Rectal smooth muscle tissue (tissue), 1 donor: ENCODE measurements at regions not wholly inside any gene's neighbourhood (a gene's known extent, or its start where the extent isn't known, plus 50 kb on each side); places are given as distances from the start of the nearest gene placed in this dataset.

Experiments used
- H3K27ac ChIP-seq: one replicate; pipeline ENCODE4 v1.7.0; 2013; ENCODE audit warnings: low read depth, low read length, inconsistent platforms
- H3K27me3 ChIP-seq: one replicate; pipeline ENCODE4 v1.7.0; 2013; ENCODE audit warnings: low read length; ENCODE audit not compliant: control insufficient read depth, insufficient read depth
- H3K36me3 ChIP-seq: one replicate; pipeline ENCODE4 v1.7.0; 2013; ENCODE audit warnings: low read length; ENCODE audit not compliant: control insufficient read depth, insufficient read depth
- H3K4me1 ChIP-seq: one replicate; pipeline ENCODE4 v1.7.0; 2013; ENCODE audit warnings: low read length; ENCODE audit not compliant: control insufficient read depth, insufficient read depth
- H3K4me3 ChIP-seq: one replicate; pipeline ENCODE4 v1.7.0; 2013; ENCODE audit warnings: low read length
- H3K9ac ChIP-seq: one replicate; pipeline ENCODE4 v1.7.0; 2013; ENCODE audit warnings: low read length

GRCh38 chr2:221085936-221086335 is 486.2 kb downstream of the EPHA4 start:
- H3K9ac ChIP-seq: no peak overlapping the region
- no peak overlapping the region for H3K4me3 ChIP-seq
- H3K4me1 ChIP-seq: no peaks in the 10 kb centered on the region
- H3K27me3 ChIP-seq: no peaks in the 10 kb centered on the region
- no peak overlapping the region for H3K27ac ChIP-seq
- H3K36me3 ChIP-seq: no peaks in the 10 kb centered on the region

GRCh38 chr2:221087779-221088178 is 484.3 kb downstream of the EPHA4 start:
- H3K27me3 ChIP-seq: no peaks in the 10 kb centered on the region
- H3K4me3 ChIP-seq: no peak overlapping the region
- no peak overlapping the region for H3K9ac ChIP-seq
- no peak overlapping the region for H3K27ac ChIP-seq
- no peaks in the 10 kb centered on the region for H3K4me1 ChIP-seq
- H3K36me3 ChIP-seq: no peaks in the 10 kb centered on the region

- no peaks in the 10 kb centered on the region for H3K36me3 ChIP-seq
- no peak overlapping the region for H3K4me3 ChIP-seq
- no peaks in the 10 kb centered on the region for H3K27me3 ChIP-seq
- no peak overlapping the region for H3K9ac ChIP-seq
- no peaks in the 10 kb centered on the region for H3K4me1 ChIP-seq
- no peak overlapping the region for H3K27ac ChIP-seq
Measured at GRCh38 chr2:221088506-221088905, 483.6 kb downstream of the EPHA4 start.

GRCh38 chr2:221095356-221095755 is 476.7 kb downstream of the EPHA4 start:
- H3K36me3 ChIP-seq: no peaks in the 10 kb centered on the region
- H3K4me3 ChIP-seq: no peak overlapping the region
- no peak overlapping the region for H3K9ac ChIP-seq
- H3K27ac ChIP-seq: no peak overlapping the region
- H3K27me3 ChIP-seq: no peaks in the 10 kb centered on the region
- H3K4me1 ChIP-seq: no peaks in the 10 kb centered on the region

- H3K4me3 ChIP-seq: no peak overlapping the region
- H3K36me3 ChIP-seq: no peaks in the 10 kb centered on the region
- no peak overlapping the region for H3K27ac ChIP-seq
- no peak overlapping the region for H3K9ac ChIP-seq
- H3K27me3 ChIP-seq: no peaks in the 10 kb centered on the region
- no peaks in the 10 kb centered on the region for H3K4me1 ChIP-seq
Measured at GRCh38 chr2:221096706-221097567, 475.2 kb downstream of the EPHA4 start.

GRCh38 chr2:221097568-221097915 is 474.6 kb downstream of the EPHA4 start:
- no peak overlapping the region for H3K9ac ChIP-seq
- H3K4me1 ChIP-seq: no peaks in the 10 kb centered on the region
- no peaks in the 10 kb centered on the region for H3K27me3 ChIP-seq
- H3K36me3 ChIP-seq: no peaks in the 10 kb centered on the region
- no peak overlapping the region for H3K4me3 ChIP-seq
- H3K27ac ChIP-seq: no peak overlapping the region

GRCh38 chr2:221097949-221098348 is 474.2 kb downstream of the EPHA4 start:
- Histone ChIP-seq H3K9ac (no peak overlapping the region), H3K36me3 (no peaks in the 10 kb centered on the region), H3K27ac (no peak overlapping the region), H3K4me1 (no peaks in the 10 kb centered on the region), H3K4me3 (no peak overlapping the region), H3K27me3 (no peaks in the 10 kb centered on the region)

GRCh38 chr2:221100467-221101089 is 471.5 kb downstream of the EPHA4 start:
- H3K36me3 ChIP-seq: no peaks in the 10 kb centered on the region
- no peak overlapping the region for H3K4me3 ChIP-seq
- H3K27me3 ChIP-seq: no peaks in the 10 kb centered on the region
- no peak overlapping the region for H3K27ac ChIP-seq
- H3K4me1 ChIP-seq: no peaks in the 10 kb centered on the region
- H3K9ac ChIP-seq: no peak overlapping the region

GRCh38 chr2:221102896-221103688 is 469.0 kb downstream of the EPHA4 start:
- Histone ChIP-seq H3K4me3 (no peak overlapping the region), H3K4me1 (no peaks in the 10 kb centered on the region), H3K27me3 (no peaks in the 10 kb centered on the region), H3K36me3 (no peaks in the 10 kb centered on the region), H3K9ac (no peak overlapping the region), H3K27ac (no peak overlapping the region)

GRCh38 chr2:221103930-221104329 is 468.2 kb downstream of the EPHA4 start:
- Histone ChIP-seq H3K27ac (no peak overlapping the region), H3K27me3 (no peaks in the 10 kb centered on the region), H3K4me1 (no peaks in the 10 kb centered on the region), H3K4me3 (no peak overlapping the region), H3K9ac (no peak overlapping the region), H3K36me3 (no peaks in the 10 kb centered on the region)

GRCh38 chr2:221104361-221104811 is 467.7 kb downstream of the EPHA4 start:
- no peaks in the 10 kb centered on the region for H3K36me3 ChIP-seq
- H3K4me3 ChIP-seq: no peak overlapping the region
- H3K27me3 ChIP-seq: no peaks in the 10 kb centered on the region
- no peaks in the 10 kb centered on the region for H3K4me1 ChIP-seq
- H3K27ac ChIP-seq: no peak overlapping the region
- H3K9ac ChIP-seq: no peak overlapping the region

- H3K9ac ChIP-seq: no peak overlapping the region
- H3K27me3 ChIP-seq: no peaks in the 10 kb centered on the region
- no peak overlapping the region for H3K27ac ChIP-seq
- no peaks in the 10 kb centered on the region for H3K4me1 ChIP-seq
- no peak overlapping the region for H3K4me3 ChIP-seq
- no peaks in the 10 kb centered on the region for H3K36me3 ChIP-seq
Measured at GRCh38 chr2:221106241-221106640, 465.9 kb downstream of the EPHA4 start.
